HepG2 (cell line): ENCODE measurements at regions not wholly inside any gene's neighbourhood (a gene's known extent, or its start where the extent isn't known, plus 50 kb on each side); places are given as distances from the start of the nearest gene placed in this dataset.

Source experiments
- ATAC-seq: fragments of 200-7000 bp; cut with Tn5 transposase; 3 replicates; pipeline ENCODE4 v1.9.1; 2020; ENCODE audit warnings: mild to moderate bottlenecking, moderate library complexity
- BruUV-seq: library from RNA; stranded (reverse); fragments of 400-500 nt; replicated peaks from 2 replicates; lab custom pipeline; 2021; lab: Mats Ljungman, UMichigan
- CTCF ChIA-PET: fragments of 300-600 bp; formaldehyde crosslinking; extraction: SDS; loops from one replicate; lab custom pipeline; 2021; ENCODE audit warnings: low total read pairs, inconsistent platforms, low intra/inter-chr PET ratio; lab: Yijun Ruan, JAX
- POLR2A ChIA-PET: fragments of 350-600 bp; sonication (Branson Sonifier 250); formaldehyde crosslinking; loops from one replicate; lab custom pipeline; 2020; ENCODE audit warnings: antibody characterized with exemption, inconsistent platforms; lab: Yijun Ruan, JAX
- DNase-seq: peaks from one replicate; pipeline ENCODE4 v3.0.0-alpha.2; 2015; ENCODE audit warnings: low spot score
- FAIRE-seq: peaks from 3 replicates; lab custom pipeline; 2011; peaks lifted over from hg19 to GRCh38; lab: Jason Lieb, UNC
- H2AFZ ChIP-seq: one replicate; pipeline ENCODE4 v1.6.1; 2011; ENCODE audit warnings: low read length, inconsistent platforms
- H3K27ac ChIP-seq: fragments of 300-600 bp; 3 replicates; pipeline ENCODE4 v1.8.0; 2011; ENCODE audit warnings: mixed run types, mild to moderate bottlenecking, mixed read lengths, low read length, inconsistent platforms; ENCODE audit not compliant: insufficient read depth; ENCODE audit errors: extremely low read length
- H3K27me3 ChIP-seq, 2 experiments: fragments of 200-600 bp in 1 of 2; 2 replicates in 1 of 2; 3 replicates in 1 of 2; pipeline versions ENCODE4 v1.6.0 to v1.8.0; 2011; ENCODE audit warnings: low read length in 2 of 2, mild to moderate bottlenecking in 2 of 2, moderate library complexity in 2 of 2, inconsistent platforms in 1 of 2; ENCODE audit not compliant: insufficient read depth in 2 of 2, control insufficient read depth in 1 of 2
- H3K36me3 ChIP-seq, 2 experiments: fragments of 200-600 bp in 1 of 2; replicated peaks in 1 of 2; 2 replicates in 1 of 2; 3 replicates in 1 of 2; pipeline versions ENCODE4 v1.5.1 to v1.8.0; 2011; ENCODE audit warnings: low read length in 2 of 2, inconsistent platforms in 1 of 2; ENCODE audit not compliant: insufficient read depth in 2 of 2, control insufficient read depth in 1 of 2
- H3K4me1 ChIP-seq: 2 replicates; pipeline ENCODE4 v1.5.1; 2012; ENCODE audit warnings: low read length, inconsistent platforms; ENCODE audit not compliant: insufficient read depth
- H3K4me2 ChIP-seq: 2 replicates; pipeline ENCODE4 v1.6.0; 2011; ENCODE audit warnings: low read depth, low read length, inconsistent platforms
- H3K4me3 ChIP-seq, 3 experiments: fragments of 200-600 bp in 1 of 3; sonication (generic), shearing (Covaris generic) in 1 of 3; replicated peaks in 1 of 3; 2 replicates each; pipeline ENCODE4 v1.5.1; 2011 to 2016; ENCODE audit warnings: low read length in 3 of 3, inconsistent platforms in 2 of 3, low read depth in 2 of 3, mild to moderate bottlenecking in 2 of 3, control low read depth in 1 of 3, mixed read lengths in 1 of 3; ENCODE audit not compliant: insufficient read depth in 1 of 3
- H3K79me2 ChIP-seq: one replicate; pipeline ENCODE4 v1.6.1; 2011; ENCODE audit warnings: low read length, inconsistent platforms; ENCODE audit not compliant: insufficient read depth
- H3K9ac ChIP-seq: 2 replicates; pipeline ENCODE4 v1.6.0; 2011; ENCODE audit warnings: mild to moderate bottlenecking, low read depth, low read length, inconsistent platforms; ENCODE audit not compliant: insufficient read depth
- H3K9me3 ChIP-seq: 2 replicates; pipeline ENCODE4 v1.5.1; 2012; ENCODE audit warnings: mild to moderate bottlenecking, low read length
- H4K20me1 ChIP-seq: 2 replicates; pipeline ENCODE4 v1.6.0; 2011; ENCODE audit warnings: inconsistent platforms, mild to moderate bottlenecking, low read length, moderate library complexity; ENCODE audit not compliant: insufficient read depth
- ATF7-NPFF ChIP-seq: sonication (generic); formaldehyde crosslinking; IDR thresholded peaks from 2 replicates; pipeline ENCODE4 v1.8.1; 2023; ENCODE audit warnings: mild to moderate bottlenecking, low read depth, missing genetic modification reagents, moderate library complexity
- BRD4 ChIP-seq: sonication (generic); formaldehyde crosslinking; IDR thresholded peaks from 2 replicates; pipeline ENCODE4 v1.4.0; 2020; ENCODE audit warnings: missing genetic modification reagents
- KLF15 ChIP-seq: sonication (generic); formaldehyde crosslinking; IDR thresholded peaks from 2 replicates; pipeline ENCODE4 v1.8.1; 2023; ENCODE audit warnings: borderline replicate concordance, mild to moderate bottlenecking, inconsistent platforms, missing genetic modification reagents, mixed read lengths
- MED13 ChIP-seq: sonication (generic); formaldehyde crosslinking; IDR thresholded peaks from 2 replicates; pipeline ENCODE4 v1.5.0; 2020; ENCODE audit warnings: missing genetic modification reagents
- MXI1 ChIP-seq: IDR thresholded peaks from 3 replicates; pipeline ENCODE4 v1.6.1; 2012; ENCODE audit warnings: low read depth, low read length, inconsistent platforms, borderline replicate concordance
- REXO4 ChIP-seq: sonication (generic); formaldehyde crosslinking; IDR thresholded peaks from 2 replicates; pipeline ENCODE4 v1.8.0; 2022; ENCODE audit warnings: missing genetic modification reagents, mild to moderate bottlenecking, borderline replicate concordance
- RFX3 ChIP-seq: IDR thresholded peaks from 2 replicates; pipeline ENCODE4 v1.6.1; 2016; ENCODE audit warnings: missing biosample characterization, missing genetic modification reagents
- RFX5 ChIP-seq: IDR thresholded peaks from 2 replicates; pipeline ENCODE4 v1.6.1; 2011; ENCODE audit warnings: low read depth, low read length, improper control_type of control experiment
- TCF7 ChIP-seq: sonication (generic); IDR thresholded peaks from 2 replicates; pipeline ENCODE4 v1.6.1; 2016; ENCODE audit warnings: antibody characterized with exemption, low read depth
- ZNF431 ChIP-seq: sonication (generic); formaldehyde crosslinking; IDR thresholded peaks from 2 replicates; pipeline ENCODE4 v1.9.0; 2022; ENCODE audit warnings: missing genetic modification reagents, low read depth, mild to moderate bottlenecking, borderline replicate concordance
- ZNF761 ChIP-seq: sonication (generic); formaldehyde crosslinking; conservative IDR thresholded peaks from 2 replicates; pipeline ENCODE4 v1.4.0; 2020; ENCODE audit warnings: mild to moderate bottlenecking, missing genetic modification reagents
- ZNF800 ChIP-seq: sonication (generic); formaldehyde crosslinking; IDR thresholded peaks from 2 replicates; pipeline ENCODE4 v1.4.0; 2020; ENCODE audit warnings: missing genetic modification reagents
- in situ Hi-C: cut with HindIII; loops from 2 replicates; pipeline ENCODE4 v1.10.0; 2017; ENCODE audit warnings: low pct_unique_long_range_greater_than_20kb; ENCODE audit not compliant: extremely low pct_ligation_motif_present
- intact Hi-C: fragments of 100-400 bp; cut with micrococcal nuclease; formaldehyde crosslinking; loops from one replicate; pipeline ENCODE4 v1.10.0; 2022; ENCODE audit not compliant: unreplicated experiment
- TF ChIP-seq, protein P1 (sequence below): sonication (generic); formaldehyde crosslinking; IDR thresholded peaks from 2 replicates; pipeline ENCODE4 v1.4.0; 2020; ENCODE audit warnings: missing genetic modification reagents
- TF ChIP-seq, protein P2 (sequence below): sonication (generic); formaldehyde crosslinking; IDR thresholded peaks from 2 replicates; pipeline ENCODE4 v1.5.1; 2020; ENCODE audit warnings: missing genetic modification reagents, mild to moderate bottlenecking, borderline replicate concordance
- TF ChIP-seq, protein P3 (sequence below): sonication (generic); formaldehyde crosslinking; IDR thresholded peaks from 2 replicates; pipeline ENCODE4 v1.4.0; 2020; ENCODE audit warnings: missing genetic modification reagents, borderline replicate concordance

- ChIA-PET POLR2A (no interaction called here), CTCF (no interaction called here)
- Histone ChIP-seq H4K20me1 (no peaks in the 10 kb centered on the region), H3K4me1 (no peaks in the 10 kb centered on the region), H3K79me2 (no peaks in the 10 kb centered on the region), H3K9ac (no peak overlapping the region), H3K9me3 (no peaks in the 10 kb centered on the region), H3K27me3 (no peaks in the 10 kb centered on the region), H3K27ac (no peak overlapping the region), H2AFZ (no peak overlapping the region), H3K4me2 (no peak overlapping the region), H3K36me3 (no peaks in the 10 kb centered on the region), H3K4me3 (no peak overlapping the region)
- no peak for ATAC-seq
- TF ChIP-seq REXO4 = no peak
- TF ChIP-seq TCF7 = no peak
- no peak for TF ChIP-seq MED13 (CRISPR knock-in tag)
- TF ChIP-seq, protein P1, sequence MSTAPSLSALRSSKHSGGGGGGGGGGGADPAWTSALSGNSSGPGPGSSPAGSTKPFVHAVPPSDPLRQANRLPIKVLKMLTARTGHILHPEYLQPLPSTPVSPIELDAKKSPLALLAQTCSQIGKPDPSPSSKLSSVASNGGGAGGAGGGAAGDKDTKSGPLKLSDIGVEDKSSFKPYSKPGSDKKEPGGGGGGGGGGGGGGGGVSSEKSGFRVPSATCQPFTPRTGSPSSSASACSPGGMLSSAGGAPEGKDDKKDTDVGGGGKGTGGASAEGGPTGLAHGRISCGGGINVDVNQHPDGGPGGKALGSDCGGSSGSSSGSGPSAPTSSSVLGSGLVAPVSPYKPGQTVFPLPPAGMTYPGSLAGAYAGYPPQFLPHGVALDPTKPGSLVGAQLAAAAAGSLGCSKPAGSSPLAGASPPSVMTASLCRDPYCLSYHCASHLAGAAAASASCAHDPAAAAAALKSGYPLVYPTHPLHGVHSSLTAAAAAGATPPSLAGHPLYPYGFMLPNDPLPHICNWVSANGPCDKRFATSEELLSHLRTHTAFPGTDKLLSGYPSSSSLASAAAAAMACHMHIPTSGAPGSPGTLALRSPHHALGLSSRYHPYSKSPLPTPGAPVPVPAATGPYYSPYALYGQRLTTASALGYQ (CRISPR knock-in tag) = no peak
- TF ChIP-seq RFX5 = no peak
- TF ChIP-seq KLF15 (CRISPR knock-in tag) = no peak
- no peak for TF ChIP-seq ZNF800 (CRISPR knock-in tag)
- TF ChIP-seq, protein P2, sequence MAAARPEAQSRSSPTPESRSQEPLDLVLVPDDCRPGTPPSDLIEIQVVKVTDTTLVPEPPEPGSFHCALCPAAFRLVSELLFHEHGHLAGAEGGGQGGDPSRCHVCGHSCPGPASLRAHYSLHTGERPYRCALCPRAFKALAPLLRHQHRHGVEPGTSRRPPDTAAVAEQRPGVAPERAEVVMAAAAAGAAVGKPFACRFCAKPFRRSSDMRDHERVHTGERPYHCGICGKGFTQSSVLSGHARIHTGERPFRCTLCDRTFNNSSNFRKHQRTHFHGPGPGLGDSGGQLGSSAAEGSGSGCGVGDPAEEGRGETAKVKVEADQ = no peak
- no peak for TF ChIP-seq RFX3 (CRISPR knock-in tag)
- no peak for TF ChIP-seq ATF7-NPFF
- TF ChIP-seq MXI1 = no peak
- TF ChIP-seq BRD4 = no peak
- TF ChIP-seq, protein P3, sequence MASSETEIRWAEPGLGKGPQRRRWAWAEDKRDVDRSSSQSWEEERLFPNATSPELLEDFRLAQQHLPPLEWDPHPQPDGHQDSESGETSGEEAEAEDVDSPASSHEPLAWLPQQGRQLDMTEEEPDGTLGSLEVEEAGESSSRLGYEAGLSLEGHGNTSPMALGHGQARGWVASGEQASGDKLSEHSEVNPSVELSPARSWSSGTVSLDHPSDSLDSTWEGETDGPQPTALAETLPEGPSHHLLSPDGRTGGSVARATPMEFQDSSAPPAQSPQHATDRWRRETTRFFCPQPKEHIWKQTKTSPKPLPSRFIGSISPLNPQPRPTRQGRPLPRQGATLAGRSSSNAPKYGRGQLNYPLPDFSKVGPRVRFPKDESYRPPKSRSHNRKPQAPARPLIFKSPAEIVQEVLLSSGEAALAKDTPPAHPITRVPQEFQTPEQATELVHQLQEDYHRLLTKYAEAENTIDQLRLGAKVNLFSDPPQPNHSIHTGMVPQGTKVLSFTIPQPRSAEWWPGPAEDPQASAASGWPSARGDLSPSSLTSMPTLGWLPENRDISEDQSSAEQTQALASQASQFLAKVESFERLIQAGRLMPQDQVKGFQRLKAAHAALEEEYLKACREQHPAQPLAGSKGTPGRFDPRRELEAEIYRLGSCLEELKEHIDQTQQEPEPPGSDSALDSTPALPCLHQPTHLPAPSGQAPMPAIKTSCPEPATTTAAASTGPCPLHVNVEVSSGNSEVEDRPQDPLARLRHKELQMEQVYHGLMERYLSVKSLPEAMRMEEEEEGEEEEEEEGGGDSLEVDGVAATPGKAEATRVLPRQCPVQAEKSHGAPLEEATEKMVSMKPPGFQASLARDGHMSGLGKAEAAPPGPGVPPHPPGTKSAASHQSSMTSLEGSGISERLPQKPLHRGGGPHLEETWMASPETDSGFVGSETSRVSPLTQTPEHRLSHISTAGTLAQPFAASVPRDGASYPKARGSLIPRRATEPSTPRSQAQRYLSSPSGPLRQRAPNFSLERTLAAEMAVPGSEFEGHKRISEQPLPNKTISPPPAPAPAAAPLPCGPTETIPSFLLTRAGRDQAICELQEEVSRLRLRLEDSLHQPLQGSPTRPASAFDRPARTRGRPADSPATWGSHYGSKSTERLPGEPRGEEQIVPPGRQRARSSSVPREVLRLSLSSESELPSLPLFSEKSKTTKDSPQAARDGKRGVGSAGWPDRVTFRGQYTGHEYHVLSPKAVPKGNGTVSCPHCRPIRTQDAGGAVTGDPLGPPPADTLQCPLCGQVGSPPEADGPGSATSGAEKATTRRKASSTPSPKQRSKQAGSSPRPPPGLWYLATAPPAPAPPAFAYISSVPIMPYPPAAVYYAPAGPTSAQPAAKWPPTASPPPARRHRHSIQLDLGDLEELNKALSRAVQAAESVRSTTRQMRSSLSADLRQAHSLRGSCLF (CRISPR knock-in tag) = no peak
- no peak for TF ChIP-seq ZNF761 (CRISPR knock-in tag)
- no peak for TF ChIP-seq ZNF431 (CRISPR knock-in tag)
- no peak for FAIRE-seq
- intact Hi-C loops (no loop called here), in situ Hi-C loops (no loop called here)
- DNase-seq = no peak
- no TSS peak for BruUV-seq
Measured at GRCh38 chrY:15579245-15579644, 1054.9 kb downstream of the NLGN4Y start.
